ENCODE measurements at regions not wholly inside any gene's neighbourhood (a gene's known extent, or its start where the extent isn't known, plus 50 kb on each side); places are given as distances from the start of the nearest gene placed in this dataset.

DNA sequence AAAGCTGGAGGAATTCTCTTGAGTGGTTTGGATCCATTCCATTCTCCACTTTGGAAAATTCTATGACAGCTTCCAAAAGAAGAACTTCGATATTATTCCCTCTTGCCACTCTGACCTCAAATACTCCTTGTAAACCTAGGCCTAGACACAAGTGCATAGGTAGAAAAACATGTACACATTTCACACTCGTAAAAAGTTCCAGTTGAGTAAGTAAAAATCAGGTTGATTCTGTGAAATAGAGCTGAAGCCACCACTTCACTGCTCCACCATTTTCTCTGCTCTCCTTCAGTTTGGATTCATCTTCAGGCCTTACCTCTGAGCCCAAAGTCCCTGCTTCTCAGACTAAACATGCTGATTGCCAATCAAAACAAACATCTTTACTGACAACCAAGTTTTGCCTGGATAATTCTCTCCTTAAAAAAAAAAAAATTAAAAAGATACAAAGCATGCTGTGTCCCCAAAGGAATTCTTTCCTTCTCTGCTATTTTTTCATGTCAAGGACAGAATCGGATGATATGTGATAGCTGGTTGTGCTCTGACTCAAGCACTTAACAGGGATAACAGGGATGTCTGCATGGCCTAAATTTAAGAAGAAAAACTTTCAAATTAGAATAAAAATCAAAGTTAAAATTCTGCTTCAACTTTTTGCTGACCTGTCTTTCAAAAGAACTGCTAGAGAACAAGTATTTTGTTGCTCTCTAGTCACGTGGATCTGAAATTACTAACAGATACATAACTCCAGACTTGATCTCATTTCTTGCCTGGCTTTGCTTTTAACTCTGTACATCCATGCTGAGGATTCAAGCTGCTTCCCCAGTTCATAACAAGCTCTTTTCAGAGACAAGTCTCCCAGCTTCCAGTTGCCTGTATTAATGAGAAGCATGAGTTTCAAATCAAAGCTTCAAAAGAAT lies 420.9 kb upstream of the INTU start:
- TF ChIP-seq, protein P1, sequence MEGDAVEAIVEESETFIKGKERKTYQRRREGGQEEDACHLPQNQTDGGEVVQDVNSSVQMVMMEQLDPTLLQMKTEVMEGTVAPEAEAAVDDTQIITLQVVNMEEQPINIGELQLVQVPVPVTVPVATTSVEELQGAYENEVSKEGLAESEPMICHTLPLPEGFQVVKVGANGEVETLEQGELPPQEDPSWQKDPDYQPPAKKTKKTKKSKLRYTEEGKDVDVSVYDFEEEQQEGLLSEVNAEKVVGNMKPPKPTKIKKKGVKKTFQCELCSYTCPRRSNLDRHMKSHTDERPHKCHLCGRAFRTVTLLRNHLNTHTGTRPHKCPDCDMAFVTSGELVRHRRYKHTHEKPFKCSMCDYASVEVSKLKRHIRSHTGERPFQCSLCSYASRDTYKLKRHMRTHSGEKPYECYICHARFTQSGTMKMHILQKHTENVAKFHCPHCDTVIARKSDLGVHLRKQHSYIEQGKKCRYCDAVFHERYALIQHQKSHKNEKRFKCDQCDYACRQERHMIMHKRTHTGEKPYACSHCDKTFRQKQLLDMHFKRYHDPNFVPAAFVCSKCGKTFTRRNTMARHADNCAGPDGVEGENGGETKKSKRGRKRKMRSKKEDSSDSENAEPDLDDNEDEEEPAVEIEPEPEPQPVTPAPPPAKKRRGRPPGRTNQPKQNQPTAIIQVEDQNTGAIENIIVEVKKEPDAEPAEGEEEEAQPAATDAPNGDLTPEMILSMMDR (IDR thresholded peaks at IDR 0.05) = no peak
- TF ChIP-seq EZH2 (IDR thresholded peaks at IDR 0.05; ENCODE audit: borderline replicate concordance, insufficient read depth, low read depth, low read length, poor library complexity, severe bottlenecking) = no peak

Data from B cell (primary cell).